Testis (tissue), 2 donors: ENCODE measurements at regions not wholly inside any gene's neighbourhood (a gene's known extent, or its start where the extent isn't known, plus 50 kb on each side); places are given as distances from the start of the nearest gene placed in this dataset.

Source experiments
- POLR2A ChIP-seq: fragments of 450-650 bp; IDR thresholded peaks from one replicate; pipeline ENCODE4 v1.6.1; 2017; ENCODE audit warnings: antibody characterized with exemption, mild to moderate bottlenecking, moderate library complexity
- TF ChIP-seq, protein P1 (sequence below), 3 experiments: fragments of 450-650 bp in 2 of 3; fragments of 200-600 bp in 1 of 3; sonication (generic) in 1 of 3; IDR thresholded peaks; one replicate each; pipeline ENCODE4 v1.5.1; 2016 to 2019; ENCODE audit warnings: antibody characterized with exemption in 3 of 3, mild to moderate bottlenecking in 2 of 3, moderate library complexity in 1 of 3

DNA sequence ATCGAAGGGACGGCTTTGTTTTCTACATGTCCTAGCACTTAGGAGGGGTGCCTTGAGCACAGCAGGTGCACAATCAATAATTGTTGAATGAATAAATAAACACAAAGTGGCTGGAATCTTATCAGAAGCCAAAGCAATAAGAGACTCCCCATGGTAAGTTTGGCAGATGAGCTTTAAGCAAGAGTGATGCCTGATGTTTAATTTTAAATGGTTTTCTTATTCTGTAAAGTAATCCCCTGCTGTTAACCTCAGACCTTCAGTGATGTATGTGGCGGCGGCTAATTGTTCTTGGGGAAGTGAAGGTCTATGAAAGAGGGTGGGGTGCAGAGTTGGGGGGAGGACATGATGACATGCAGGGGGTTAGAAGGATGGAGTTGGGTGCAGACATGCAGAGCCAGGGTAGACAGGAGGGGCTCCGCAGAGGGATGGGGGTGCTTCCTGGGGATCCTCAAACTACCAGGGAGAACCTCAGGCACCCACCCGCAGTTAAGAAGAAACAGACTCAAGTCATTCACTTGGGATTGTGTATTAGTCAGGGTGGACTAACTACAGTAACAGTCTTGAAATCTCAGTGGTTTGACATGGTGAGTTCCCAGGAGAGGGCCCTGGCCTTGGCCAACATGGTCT lies 65.7 kb upstream of the SHB start:
- TF ChIP-seq, protein P1, sequence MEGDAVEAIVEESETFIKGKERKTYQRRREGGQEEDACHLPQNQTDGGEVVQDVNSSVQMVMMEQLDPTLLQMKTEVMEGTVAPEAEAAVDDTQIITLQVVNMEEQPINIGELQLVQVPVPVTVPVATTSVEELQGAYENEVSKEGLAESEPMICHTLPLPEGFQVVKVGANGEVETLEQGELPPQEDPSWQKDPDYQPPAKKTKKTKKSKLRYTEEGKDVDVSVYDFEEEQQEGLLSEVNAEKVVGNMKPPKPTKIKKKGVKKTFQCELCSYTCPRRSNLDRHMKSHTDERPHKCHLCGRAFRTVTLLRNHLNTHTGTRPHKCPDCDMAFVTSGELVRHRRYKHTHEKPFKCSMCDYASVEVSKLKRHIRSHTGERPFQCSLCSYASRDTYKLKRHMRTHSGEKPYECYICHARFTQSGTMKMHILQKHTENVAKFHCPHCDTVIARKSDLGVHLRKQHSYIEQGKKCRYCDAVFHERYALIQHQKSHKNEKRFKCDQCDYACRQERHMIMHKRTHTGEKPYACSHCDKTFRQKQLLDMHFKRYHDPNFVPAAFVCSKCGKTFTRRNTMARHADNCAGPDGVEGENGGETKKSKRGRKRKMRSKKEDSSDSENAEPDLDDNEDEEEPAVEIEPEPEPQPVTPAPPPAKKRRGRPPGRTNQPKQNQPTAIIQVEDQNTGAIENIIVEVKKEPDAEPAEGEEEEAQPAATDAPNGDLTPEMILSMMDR (IDR thresholded peaks at IDR 0.05) = no peak
- TF ChIP-seq POLR2A = no peak
